Head of caudate nucleus (tissue), 42 donors: ENCODE measurements at regions not wholly inside any gene's neighbourhood (a gene's known extent, or its start where the extent isn't known, plus 50 kb on each side); places are given as distances from the start of the nearest gene placed in this dataset.

Experiments
- DNase-seq, 42 donors: peaks; one replicate each; pipeline versions ENCODE4 v3.0.0 to v3.0.0-alpha.2; 2020 to 2021; ENCODE audit warnings: mixed read lengths in 7 of 42
- intact Hi-C: fragments of 100-400 bp; cut with DNase I; formaldehyde crosslinking; loops from one replicate; pipeline ENCODE4 v1.15.0; 2022

DNA sequence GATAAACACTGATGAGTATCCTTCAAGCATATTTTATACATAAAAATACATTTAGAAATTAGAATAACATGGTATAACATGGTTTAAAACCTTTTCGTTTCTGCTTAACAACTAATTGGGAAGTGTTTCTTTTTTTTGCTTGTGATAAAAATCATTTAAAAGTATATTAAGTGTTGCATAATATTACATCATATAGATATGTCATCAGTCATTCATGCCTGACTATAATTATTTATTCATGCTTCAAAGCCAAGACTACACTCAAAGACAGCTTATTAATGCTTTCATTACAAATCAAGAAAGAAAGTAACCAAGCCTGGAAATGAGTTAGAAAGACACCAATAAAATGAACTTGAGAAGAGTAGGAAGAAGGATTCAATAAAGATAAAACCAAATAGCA is 136.6 kb upstream of the TP63 start:
- intact Hi-C loops: no loop called here

DNA sequence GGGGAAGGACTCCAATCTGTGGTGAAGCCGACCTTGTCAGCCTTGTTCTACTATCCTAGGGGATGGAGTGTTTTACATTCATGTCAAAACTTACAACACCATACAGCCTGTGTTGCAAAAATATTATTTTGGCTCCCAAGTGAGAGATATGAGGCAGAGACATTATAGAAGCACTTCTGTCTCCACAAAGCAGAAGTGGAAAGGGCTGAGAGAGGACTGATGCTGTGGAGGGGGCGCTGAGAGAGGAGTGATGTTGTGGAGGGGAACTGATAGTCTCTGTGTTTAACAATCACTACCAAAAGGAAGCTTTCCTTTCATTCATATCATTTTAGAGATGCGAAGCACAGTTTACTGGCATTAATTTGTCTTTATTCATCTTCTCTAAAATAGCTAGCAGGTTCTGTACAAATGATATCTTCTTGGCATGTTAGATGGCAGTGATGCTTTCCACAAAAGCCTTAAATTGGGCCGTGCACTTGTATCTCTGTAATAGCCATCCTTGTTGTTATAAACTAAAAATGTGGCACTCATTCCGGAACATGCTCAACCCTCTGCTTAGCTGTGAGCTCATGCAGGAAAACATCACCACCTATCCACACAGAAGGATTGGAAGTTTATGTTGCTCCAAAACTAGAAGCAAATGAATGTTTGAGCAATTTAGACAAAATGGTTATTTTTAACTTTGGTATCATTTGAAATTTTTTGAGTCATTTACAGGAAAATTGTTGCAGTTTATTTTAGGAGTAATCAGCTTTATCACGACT is 134.6 kb upstream of the TP63 start:
- no peak for DNase-seq
- intact Hi-C loops: no loop called here

More for the DNA sequence above, 136.6 kb upstream of the TP63 start:
- DNase-seq: no peak

DNA sequence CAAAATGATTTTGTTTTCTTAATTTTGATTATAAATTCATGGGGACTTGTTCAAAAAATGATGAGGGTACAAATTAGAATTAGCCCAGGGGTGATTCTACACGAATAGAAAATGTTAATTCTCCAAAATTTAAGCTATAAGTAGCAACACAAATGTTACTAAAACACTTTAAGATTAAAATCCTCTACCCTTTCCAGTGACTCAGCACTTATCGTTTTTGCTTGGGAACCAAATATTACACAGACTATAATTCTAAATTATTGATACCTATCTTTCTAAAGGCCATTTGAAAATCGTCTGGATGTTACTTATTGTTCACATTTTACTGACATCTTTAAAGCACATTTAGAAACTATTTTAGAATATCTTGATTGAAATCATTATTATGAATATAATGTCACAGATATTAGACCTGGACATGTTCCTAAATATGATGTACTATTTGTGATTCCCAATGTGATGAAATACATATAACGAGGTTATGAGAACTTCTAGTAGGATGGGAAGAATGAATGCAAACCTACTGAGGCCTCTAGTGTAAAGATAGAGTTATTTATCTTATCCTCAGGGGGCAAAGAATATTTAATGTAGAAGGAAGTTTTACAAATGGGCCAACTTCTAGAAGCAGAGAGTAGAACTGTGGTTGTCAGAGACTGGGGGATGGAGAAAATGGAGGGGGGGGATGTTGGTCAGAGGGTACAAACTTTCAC is 132.0 kb upstream of the TP63 start:
- intact Hi-C loops: no loop called here
- DNase-seq: no peak

DNA sequence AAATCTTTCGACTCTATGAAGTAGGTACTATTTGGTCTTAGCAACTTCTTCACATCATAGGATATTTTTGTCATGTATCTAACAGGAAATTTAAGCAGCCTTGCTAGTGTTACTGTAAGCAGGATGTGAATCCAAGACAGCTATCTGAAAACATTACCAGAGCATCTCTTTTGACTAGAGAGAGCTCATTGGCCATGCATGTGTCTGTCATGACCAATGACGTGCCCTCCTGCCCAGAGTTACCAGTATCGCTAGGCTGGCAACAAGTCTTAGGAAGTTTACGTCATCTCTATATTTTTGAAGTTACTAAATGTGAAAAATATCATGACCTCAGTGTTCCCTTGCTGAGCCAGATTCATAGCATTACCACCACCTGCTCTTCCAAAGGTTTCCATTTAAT is 130.9 kb upstream of the TP63 start:
- intact Hi-C loops: no loop called here
- DNase-seq: no peak

DNA sequence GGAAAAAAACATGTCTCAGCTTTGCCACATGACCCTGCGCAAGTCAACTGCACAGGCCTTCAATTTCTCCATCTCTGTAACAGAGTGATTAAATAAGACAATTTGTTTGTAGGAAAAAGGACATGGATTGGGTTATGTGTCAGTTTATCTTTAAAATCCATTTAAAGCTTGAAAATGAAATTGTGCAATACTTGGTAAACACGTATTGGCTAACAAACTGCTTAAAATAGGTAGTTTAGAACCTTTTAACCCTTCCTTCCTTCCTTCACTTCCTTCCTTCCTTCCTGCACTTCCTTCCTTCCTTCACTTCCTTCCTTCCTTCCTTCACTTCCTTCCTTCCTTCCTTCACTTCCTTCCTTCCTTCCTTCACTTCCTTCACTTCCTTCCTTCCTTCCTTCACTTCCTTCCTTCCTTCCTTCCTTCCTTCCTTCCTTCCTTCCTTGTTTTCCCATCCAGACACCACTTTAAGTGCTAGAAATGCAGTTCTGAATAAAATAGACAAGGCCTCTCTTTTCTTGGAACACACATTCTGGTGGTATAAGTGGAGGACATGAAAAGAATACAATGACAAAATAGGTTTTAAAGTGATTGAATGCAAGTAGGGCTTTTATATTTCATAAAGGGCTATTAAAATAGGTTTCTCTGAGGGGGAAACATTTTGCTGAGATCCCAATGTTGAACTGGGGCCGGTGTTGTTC is 130.2 kb upstream of the TP63 start:
- intact Hi-C loops: no loop called here
- no peak for DNase-seq

DNA sequence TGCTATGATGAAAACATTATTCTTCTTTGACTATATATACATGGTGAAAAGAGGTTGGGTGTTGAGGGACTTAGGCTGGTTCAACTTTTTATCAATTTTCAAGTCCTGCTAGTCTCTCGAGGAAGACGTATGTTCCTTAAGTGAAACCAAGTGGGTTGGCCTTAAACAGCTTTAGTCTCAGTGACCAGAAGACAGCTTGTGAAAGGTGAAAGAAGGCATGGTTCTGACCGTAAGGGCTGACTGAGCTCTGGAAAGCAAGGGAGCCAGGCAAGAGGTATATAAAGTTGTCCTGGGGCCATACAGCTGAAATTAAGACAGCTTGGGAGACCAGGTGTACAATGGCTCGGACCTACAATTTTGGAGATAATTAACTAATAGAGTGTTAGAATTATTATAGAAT is 128.9 kb upstream of the TP63 start:
- no peak for DNase-seq
- intact Hi-C loops: no loop called here

DNA sequence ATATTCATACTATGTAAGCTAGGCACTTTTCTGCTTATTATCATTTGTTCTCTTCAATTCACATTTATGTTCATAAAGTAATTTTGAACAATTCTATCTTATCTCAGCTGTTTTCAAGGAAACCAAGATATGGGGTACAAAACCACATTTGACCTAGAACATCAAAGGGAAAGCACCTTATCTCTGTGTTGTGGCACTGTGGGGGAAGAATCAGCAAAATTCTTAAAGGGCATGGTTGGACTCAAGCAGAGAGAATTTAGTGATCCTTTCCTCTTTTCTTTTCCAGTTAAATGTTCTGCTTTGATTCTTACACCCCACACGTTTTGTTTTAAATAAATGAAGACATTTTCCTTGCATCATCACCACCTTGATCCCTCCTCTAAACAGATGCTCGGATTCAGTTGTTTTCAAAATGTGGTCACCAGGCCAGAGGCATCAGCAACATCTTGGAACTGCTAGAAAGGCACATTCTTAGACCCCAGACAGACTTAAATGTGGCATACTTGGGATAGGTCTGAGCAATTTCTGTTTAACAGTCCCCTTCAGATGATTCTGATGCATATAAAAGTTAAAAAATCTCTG is 128.4 kb upstream of the TP63 start:
- no peak for DNase-seq
- intact Hi-C loops: no loop called here

DNA sequence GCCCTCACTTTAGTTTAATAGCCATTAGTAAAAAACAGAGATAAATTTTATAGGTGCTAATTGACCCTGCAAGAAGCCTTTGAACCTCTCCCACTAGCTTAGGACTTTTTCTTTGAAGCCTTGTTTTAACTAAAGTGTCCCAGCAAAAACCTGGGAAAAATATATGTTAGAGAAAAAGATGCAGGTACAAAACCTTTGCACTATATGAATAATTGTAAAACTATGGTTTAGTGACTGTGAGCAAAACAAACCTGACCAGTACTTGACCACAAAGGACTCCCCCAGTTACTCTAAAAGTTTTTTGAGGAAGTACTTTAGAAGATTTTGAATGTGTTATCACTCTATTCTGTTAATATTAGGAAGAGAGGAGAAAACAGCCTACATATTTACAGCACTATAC is 123.3 kb upstream of the TP63 start:
- DNase-seq: no peak
- intact Hi-C loops: no loop called here

DNA sequence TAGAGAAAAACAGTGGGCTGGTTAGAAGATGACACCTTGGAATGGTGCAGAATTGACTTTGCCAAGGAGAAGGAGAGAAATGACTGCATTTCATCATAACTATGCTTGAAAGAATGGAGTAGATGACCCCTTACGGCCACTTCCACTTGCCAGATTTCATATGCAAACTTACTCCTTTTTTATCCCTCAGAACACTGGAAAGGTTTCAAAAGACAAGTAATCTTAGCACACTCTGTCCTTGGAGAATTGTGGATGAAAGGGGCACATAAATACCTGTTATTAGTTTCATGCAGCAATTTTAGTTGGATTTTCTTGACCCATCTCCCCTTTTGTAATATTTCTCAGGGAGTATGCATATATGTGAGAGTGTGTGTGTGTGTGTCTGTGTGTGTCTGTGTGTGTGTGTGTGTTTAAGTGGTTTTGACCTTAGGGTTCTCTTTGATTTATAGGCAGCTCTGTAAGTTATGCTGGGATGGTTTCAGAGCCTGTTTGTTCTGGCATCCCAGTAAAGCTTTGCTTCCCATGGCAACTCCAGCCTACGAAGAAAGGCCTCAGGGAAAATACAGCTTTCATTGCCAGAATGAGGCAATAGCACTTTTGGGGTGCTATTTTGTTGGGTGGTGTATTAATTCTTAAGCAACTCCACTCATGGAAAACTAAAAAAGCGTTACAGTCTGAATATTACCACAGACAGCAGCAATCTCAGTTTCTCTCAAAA is 122.2 kb upstream of the TP63 start:
- intact Hi-C loops: no loop called here
- no peak for DNase-seq

DNA sequence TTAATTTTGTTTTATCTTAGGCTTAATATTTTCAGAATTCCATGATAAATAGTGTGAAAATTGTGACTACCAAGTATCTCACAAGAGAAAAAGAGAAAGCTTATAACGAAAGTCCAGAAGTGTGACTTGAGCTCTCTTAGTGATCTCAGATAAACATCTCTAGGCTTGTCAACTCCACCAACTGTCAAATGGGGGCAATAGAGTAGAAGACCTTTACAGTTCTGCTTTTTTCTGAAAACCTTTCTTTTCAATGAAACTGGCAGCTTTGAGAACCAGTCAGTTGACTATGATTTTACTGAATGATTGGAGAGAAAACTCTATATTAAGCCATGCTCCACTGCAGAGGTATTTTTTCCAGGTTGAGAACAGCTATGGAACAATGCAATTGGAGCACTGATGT is 119.2 kb upstream of the TP63 start:
- intact Hi-C loops: no loop called here
- DNase-seq: no peak

DNA sequence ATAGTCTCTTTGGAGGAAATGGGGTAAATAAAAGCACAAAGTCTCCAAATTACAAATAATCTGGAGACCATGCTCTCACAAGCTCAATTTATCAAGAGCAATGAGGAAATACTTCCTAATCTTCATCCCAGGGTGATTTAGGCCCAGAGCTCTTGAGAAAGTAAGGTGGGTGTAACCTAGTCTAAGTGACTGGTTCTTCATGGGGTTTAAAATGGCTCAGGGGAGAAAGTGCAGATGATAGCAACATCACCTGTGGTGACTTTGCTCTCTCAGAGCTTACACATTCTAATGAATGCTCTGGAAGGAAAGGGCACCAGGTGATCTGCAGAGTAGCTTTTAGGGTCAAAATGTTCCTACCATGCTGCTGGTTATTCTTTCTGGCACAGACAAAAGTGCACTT is 118.4 kb upstream of the TP63 start:
- no peak for DNase-seq

DNA sequence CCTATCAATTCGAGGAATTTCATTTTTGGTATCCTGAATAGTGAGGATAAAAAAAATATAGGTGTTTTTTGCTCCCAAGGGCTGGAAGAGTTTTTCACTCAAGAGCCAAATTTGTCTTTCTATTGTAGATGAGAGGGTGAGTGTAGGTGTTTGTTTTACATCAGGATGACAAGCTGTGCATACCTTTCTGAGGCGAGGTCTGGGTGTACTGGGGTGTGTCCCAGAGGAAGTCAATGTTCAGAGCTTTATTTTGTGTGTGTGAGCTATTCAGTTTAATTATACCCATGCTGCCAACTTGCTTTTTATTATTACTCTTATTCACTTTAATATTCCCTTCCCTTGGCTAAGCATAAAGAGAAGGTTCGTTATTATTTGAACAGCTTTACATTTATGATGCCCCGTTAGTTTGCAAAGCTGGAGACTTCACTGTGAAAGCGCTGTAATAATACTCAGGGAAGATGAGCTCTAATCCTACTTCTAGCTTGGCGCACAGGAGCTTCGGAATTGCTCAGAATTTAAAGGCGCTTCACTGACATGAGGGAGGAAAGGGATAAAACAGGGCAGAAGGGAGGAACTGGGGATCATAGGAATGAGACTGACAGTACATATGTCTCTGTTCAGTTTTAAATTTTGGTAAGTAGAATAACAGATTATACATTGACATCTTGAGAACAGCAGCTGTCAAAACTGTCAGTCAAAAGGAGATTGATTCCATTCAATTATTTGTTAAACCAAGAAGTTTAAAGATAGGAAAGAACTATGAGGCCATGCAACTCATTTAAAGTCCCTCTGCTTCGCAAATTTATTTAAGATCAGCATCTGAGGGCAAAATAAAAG is 117.7 kb upstream of the TP63 start:
- intact Hi-C loops: no loop called here
- peak in 32 of 42 donors; percentile 5 to 85 (median 42) for DNase-seq

More for the DNA sequence above, 118.4 kb upstream of the TP63 start:
- intact Hi-C loops: no loop called here

DNA sequence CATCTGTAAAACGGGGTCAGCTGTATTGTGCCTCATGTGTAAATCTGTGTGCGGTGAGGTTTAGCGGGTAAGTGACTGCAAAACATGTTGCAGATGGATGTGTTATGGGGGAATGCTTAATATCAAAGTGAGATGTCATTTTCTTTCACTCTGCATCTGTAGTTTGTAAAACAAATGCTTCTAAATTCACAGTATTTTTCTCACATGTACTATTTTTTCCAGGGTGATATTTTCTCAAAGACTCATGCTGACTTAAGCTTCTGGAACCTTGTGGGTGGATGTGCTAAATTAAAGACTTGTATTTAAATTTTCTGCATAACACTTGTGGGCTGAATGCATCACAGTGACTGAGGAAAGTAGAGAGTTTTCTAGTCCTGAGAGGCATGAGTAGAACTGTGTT is 115.2 kb upstream of the TP63 start:
- peak in 7 of 42 donors; percentile 3 to 54 (median 13) for DNase-seq
- intact Hi-C loops: no loop called here

DNA sequence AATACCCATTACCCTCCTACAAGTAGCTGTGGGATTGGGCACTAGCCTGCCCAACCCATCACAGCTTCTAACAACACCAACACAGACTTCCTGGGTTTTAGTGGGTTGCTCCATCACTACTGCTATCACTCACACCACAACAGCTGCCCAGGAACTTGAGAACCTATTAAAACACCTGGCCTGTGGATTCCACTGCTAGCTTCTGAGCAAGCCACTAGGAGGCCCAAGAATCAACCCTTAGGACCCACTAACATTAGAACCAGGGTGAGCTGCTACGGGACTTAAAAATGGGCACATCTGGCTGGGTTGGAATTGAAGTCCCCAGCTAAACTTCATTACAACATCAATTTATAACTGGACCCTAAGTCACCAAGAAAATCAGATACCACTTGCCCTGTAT is 113.2 kb upstream of the TP63 start:
- no peak for DNase-seq
- intact Hi-C loops: no loop called here

DNA sequence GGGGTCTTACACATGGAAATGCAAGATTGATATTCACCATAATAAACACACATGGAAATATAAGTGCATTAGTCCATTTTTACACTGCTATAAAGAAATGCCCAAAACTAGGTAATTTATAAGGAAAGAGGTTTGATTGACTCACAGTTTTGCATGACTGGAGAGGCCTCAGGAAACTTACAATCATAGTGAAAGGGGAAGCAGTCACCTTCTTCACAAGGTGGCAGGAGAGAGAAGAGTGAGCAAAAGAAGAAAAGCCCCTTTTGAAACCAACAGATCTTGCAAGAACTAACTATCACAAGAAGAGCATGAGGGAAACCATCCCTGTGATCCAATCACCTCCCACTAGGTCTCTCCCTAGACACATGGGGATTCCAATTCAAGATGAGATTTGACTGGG is 111.7 kb upstream of the TP63 start:
- DNase-seq: no peak
- intact Hi-C loops: no loop called here

DNA sequence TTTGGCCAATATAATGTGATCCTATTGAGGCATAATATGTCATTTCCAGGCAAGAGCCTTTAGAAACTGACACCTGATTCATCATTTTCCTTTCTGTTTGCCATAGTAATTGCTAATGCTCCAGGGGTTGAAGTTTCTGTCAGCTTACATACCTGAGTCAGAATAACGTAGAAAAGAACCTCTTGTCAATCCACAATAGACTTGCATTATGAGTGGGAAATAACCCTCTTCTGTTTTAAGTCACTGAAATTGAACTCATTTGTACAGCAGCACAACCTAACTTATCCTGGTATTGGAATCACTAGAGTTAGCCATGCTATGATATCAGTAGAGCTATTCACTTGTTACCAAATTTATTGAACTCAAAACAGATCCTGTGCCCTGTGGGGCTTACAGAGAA is 101.7 kb upstream of the TP63 start:
- intact Hi-C loops: no loop called here

DNA sequence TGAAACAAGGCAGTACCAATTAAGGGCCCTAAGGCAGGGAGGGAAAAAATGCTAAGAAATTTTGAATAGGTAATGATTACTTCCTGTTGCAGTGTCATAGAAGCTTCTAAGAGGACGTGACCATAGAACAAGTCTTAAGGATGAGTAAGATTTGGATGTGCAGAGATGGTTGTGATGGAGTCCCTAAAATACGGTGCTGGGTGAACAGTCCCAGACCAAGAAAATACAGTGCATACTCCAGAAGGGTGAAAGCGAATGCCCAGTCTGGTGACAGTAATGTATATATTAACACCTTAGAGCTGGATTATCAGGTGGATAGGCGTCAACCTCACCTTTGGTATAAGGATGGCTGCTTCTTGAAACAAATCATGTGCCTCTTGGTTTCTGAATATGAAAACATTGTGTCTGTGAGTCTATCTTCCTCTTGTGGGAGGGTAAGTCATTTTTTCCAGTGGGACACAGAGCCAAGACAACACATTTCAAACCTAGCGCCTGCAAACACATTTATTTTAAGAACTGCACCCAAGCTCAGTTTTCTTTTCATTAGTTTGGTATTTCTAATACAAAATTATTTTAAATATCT is 101.2 kb upstream of the TP63 start:
- intact Hi-C loops: no loop called here

More for the DNA sequence above, 101.7 kb upstream of the TP63 start:
- DNase-seq: no peak

DNA sequence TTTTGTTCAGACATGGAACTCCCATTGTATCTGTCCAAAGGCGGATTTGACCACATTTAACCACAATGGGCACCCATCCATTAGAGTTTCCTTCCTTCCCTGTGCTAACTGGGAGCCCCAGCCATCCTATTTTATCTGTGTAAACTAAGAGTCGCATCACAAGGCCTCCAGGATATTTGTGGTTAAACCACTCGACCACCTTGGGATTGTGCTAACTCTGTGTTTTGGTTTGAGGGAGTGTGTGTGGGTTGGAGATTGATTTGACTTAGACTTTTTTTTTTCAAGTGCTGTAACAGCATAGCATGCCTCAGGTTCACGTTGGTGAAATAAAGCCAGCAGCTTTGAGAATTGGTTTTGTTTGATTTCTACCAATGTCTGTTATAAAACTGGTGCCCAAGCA is 100.4 kb upstream of the TP63 start:
- intact Hi-C loops: no loop called here
- no peak for DNase-seq

More for the DNA sequence above, 101.2 kb upstream of the TP63 start:
- no peak for DNase-seq
